ENCODE measurements at regions not wholly inside any gene's neighbourhood (a gene's known extent, or its start where the extent isn't known, plus 50 kb on each side); places are given as distances from the start of the nearest gene placed in this dataset.
A peak's percentile ranks its signal among the peaks of the same experiment; 100 is the strongest.

GRCh38 chr1:10897981-10898728 lies 101.7 kb upstream of the CASZ1 start:
- DNase-seq: no peak

GRCh38 chr1:10898921-10899320 lies 102.5 kb upstream of the CASZ1 start:
- no peak for DNase-seq

GRCh38 chr1:10899490-10900250 lies 103.2 kb upstream of the CASZ1 start:
- DNase-seq: no peak

- no peak for DNase-seq
Measured at GRCh38 chr1:10900251-10900651, 103.8 kb upstream of the CASZ1 start.

- DNase-seq: no peak
Measured at GRCh38 chr1:10900691-10901090, 104.2 kb upstream of the CASZ1 start.

- DNase-seq: no peak
Measured at GRCh38 chr1:10901091-10901890, 104.8 kb upstream of the CASZ1 start.

- no peak for DNase-seq
Measured at GRCh38 chr1:10901891-10902805, 105.7 kb upstream of the CASZ1 start.

GRCh38 chr1:10903421-10903820 lies 107.0 kb upstream of the CASZ1 start:
- no peak for DNase-seq

- no peak for DNase-seq
Measured at GRCh38 chr1:10903821-10904220, 107.4 kb upstream of the CASZ1 start.

GRCh38 chr1:10904396-10905358 lies 107.8 kb upstream of the TARDBP start:
- peak in 1 of 2 donors; percentile 52 for DNase-seq

GRCh38 chr1:10905841-10906655 lies 106.4 kb upstream of the TARDBP start:
- no peak for DNase-seq

- DNase-seq: no peak
Measured at GRCh38 chr1:10906866-10907519, 105.5 kb upstream of the TARDBP start.

- DNase-seq: no peak
Measured at GRCh38 chr1:10908266-10908665, 104.2 kb upstream of the TARDBP start.

- DNase-seq: peak in 1 of 2 donors; percentile 11
Measured at GRCh38 chr1:10909697-10910680, 102.5 kb upstream of the TARDBP start.

GRCh38 chr1:10910681-10911489 lies 101.6 kb upstream of the TARDBP start:
- no peak for DNase-seq

GRCh38 chr1:10911490-10912166 lies 100.8 kb upstream of the TARDBP start:
- no peak for DNase-seq

- DNase-seq: no peak
Measured at GRCh38 chr1:10912441-10912840, 100.0 kb upstream of the TARDBP start.
